Activated T-helper 1 cell treated with Interleukin-2 at 50 U/mL for 16 hours (primary cell): ENCODE measurements at regions not wholly inside any gene's neighbourhood (a gene's known extent, or its start where the extent isn't known, plus 50 kb on each side); places are given as distances from the start of the nearest gene placed in this dataset.
"Not testable (repeated sequence)": the region's sequence is repeated elsewhere in the genome, so short reads cannot be mapped to it uniquely, and the experiment has no call there.

Experiments used
- DNase-seq: peaks from one replicate; pipeline ENCODE4 v3.0.0-alpha.2; 2020; ENCODE audit warnings: low read depth

GRCh38 chr1:19024532-19024931, 68.1 kb upstream of the IFFO2 start:
- DNase-seq, result no peak

- no peak for DNase-seq
Measured at GRCh38 chr1:19023787-19024186, 67.3 kb upstream of the IFFO2 start.

GRCh38 chr1:19021845-19022244, 65.4 kb upstream of the IFFO2 start:
- DNase-seq, result no peak

GRCh38 chr1:19019288-19019687, 62.8 kb upstream of the IFFO2 start:
- not testable (repeated sequence) for DNase-seq

- no peak for DNase-seq
Measured at GRCh38 chr1:19015476-19015875, 59.0 kb upstream of the IFFO2 start.

- no peak for DNase-seq
Measured at GRCh38 chr1:19014765-19015164, 58.3 kb upstream of the IFFO2 start.

GRCh38 chr1:19013826-19014548, 57.5 kb upstream of the IFFO2 start:
- no peak for DNase-seq

GRCh38 chr1:19011845-19012231, 55.4 kb upstream of the IFFO2 start:
- no peak for DNase-seq

GRCh38 chr1:19010995-19011844, 54.7 kb upstream of the IFFO2 start:
- DNase-seq, result peak; percentile 43

GRCh38 chr1:19010503-19010902, 54.0 kb upstream of the IFFO2 start:
- DNase-seq, result no peak

- no peak for DNase-seq
Measured at GRCh38 chr1:19009882-19010321, 53.4 kb upstream of the IFFO2 start.

GRCh38 chr1:19009126-19009881, 52.8 kb upstream of the IFFO2 start:
- no peak for DNase-seq

- no peak for DNase-seq
Measured at GRCh38 chr1:19007491-19008441, 51.3 kb upstream of the IFFO2 start.

GRCh38 chr1:19006837-19007271, 50.4 kb upstream of the IFFO2 start:
- no peak for DNase-seq
